Stimulated activated CD4-positive, alpha-beta T cell treated with anti-CD3 and anti-CD28 coated beads, Interleukin-4, amount 100 ng/mL, for 4 hours (primary cell): ENCODE measurements at regions not wholly inside any gene's neighbourhood (a gene's known extent, or its start where the extent isn't known, plus 50 kb on each side); places are given as distances from the start of the nearest gene placed in this dataset.
A peak's percentile ranks its signal among the peaks of the same experiment; 100 is the strongest.

ENCODE experiments used
- DNase-seq, 2 experiments: peaks; one replicate each; pipeline ENCODE4 v3.0.0-alpha.2; 2020

- no peak for DNase-seq
Observed at GRCh38 chr3:101081999-101082398, 88.8 kb upstream of the ABI3BP start.

- no peak for DNase-seq
Observed at GRCh38 chr3:101081446-101081845, 88.2 kb upstream of the ABI3BP start.

- no peak for DNase-seq
Observed at GRCh38 chr3:101077361-101078011, 84.3 kb upstream of the ABI3BP start.

- DNase-seq = no peak
Observed at GRCh38 chr3:101074518-101074917, 81.3 kb upstream of the ABI3BP start.

GRCh38 chr3:101072300-101072699, 79.1 kb upstream of the ABI3BP start:
- DNase-seq = no peak

GRCh38 chr3:101070799-101071121, 77.5 kb upstream of the ABI3BP start:
- no peak for DNase-seq

- peak; percentile 22 to 56 for DNase-seq
Observed at GRCh38 chr3:101069901-101070798, 76.9 kb upstream of the ABI3BP start.

- no peak for DNase-seq
Observed at GRCh38 chr3:101068876-101069606, 75.8 kb upstream of the ABI3BP start.

- DNase-seq = no peak
Observed at GRCh38 chr3:101066711-101067129, 73.5 kb upstream of the ABI3BP start.

GRCh38 chr3:101065962-101066361, 72.7 kb upstream of the ABI3BP start:
- DNase-seq = no peak

GRCh38 chr3:101063401-101063800, 70.2 kb upstream of the ABI3BP start:
- DNase-seq = no peak

- DNase-seq = no peak
Observed at GRCh38 chr3:101061312-101061711, 68.1 kb upstream of the ABI3BP start.

- no peak for DNase-seq
Observed at GRCh38 chr3:101050866-101051265, 57.6 kb upstream of the ABI3BP start.

GRCh38 chr3:101050046-101050445, 56.8 kb upstream of the ABI3BP start:
- DNase-seq = no peak

- DNase-seq = no peak
Observed at GRCh38 chr3:101049532-101049931, 56.3 kb upstream of the ABI3BP start.

- DNase-seq = no peak
Observed at GRCh38 chr3:101043687-101044078, 50.5 kb upstream of the ABI3BP start.

- no peak for DNase-seq
Observed at GRCh38 chr3:101042996-101043686, 49.9 kb upstream of the ABI3BP start.
